GM19023 (cell line): ENCODE measurements at regions not wholly inside any gene's neighbourhood (a gene's known extent, or its start where the extent isn't known, plus 50 kb on each side); places are given as distances from the start of the nearest gene placed in this dataset.

Source experiments
- ATAC-seq: cut with Tn5 transposase; IDR thresholded peaks from one replicate; pipeline ENCODE4 v1.9.1; 2021; ENCODE audit warnings: mild to moderate bottlenecking, moderate library complexity; ENCODE audit not compliant: unreplicated experiment

DNA sequence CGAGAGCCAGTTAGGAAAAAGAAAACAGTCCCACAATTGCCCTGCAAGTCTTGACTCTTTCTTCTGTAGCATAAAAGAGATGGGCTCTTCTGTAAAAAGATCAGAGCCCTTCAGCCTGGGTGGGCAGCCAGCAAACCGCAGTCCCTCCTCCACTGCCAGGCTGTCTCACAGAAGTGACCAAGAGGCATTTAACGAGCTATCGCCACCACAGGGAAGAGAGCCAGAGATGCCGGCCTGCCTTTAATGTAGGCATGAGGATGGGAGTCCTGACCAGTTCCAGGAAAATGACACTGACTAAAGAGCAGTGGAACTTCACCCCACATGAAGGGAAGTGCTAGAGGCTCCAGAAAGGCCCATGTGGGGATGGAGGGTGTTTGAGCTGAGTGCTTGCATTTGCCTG is 264.6 kb downstream of the NDUFS4 start:
- ATAC-seq = no peak

DNA sequence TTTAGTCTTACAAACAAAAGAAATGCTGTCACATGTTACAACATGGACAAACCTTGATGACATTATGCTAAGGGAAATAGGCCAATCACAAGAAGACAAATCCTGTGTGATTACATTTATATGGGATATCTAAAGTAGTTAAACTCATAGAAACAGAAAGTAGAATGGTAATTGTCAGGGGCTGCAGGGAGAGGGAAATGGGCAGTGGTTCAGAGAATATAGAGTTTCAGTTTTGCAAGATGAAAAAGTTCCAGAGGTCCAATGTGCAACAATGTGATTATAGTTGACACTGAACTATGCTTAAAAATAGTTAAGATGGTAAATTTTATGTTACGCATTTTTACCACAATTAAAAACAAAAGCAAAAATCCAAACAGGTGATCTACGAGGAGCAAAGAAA is 265.5 kb downstream of the NDUFS4 start:
- ATAC-seq = no peak

DNA sequence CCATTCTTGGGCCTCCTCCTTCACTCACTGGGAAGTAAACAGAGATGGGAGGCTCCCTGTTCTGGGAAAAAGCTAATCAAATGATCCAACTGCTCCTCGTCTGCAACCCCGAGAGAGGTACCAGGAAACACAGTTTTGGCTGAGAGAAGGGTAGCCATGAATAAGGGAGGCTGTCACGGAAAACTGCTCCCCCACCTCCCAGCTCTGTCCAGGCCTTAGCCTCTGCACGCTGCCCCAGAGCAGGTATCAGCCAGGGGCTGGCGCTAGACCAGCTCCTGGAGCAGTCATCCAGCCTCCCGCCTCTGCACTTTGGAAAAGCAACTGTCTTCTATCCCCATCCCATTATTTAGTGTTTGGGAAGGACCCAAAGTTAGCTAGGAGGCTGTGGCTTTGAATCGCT is 266.1 kb downstream of the NDUFS4 start:
- ATAC-seq = no peak

DNA sequence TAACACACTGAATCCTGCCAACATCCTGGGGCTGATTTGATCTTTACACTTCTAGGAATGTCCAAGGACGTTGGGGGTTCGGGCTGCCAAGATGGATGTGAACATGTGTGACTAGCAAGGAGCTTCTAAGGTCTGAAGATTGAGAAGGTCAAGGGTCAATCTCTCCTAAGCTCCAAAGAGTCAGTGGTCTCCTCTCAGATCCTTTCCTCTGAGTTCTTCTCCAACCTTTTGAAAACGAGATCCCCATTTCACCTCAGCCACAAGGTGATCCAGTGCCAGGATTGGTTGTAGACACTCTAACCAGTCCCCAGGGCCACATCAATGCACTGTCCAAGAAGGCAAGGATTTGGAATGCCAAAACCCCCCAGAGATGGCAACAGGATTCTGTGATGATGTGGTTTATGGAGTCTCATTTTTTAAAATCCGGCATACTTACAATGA is 266.8 kb downstream of the NDUFS4 start:
- no peak for ATAC-seq

DNA sequence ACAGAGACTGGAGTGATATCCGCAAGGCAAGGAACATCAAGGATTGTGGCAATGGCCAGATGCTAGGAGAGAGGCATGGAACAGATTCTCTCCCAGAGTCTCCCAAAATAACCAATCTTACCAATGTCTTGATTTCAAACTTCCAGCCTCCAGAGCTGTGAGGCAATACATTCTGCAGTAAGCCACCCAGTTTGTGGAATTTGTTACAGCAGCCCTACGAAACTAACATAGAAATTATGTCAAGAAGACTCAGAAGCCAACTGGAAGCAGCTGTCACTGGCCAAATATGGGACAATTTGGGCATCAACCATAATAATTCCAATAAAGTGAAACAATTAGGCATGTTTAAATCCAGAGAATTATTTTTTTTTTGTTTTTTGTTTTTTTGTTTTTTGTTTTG is 271.1 kb downstream of the NDUFS4 start:
- no peak for ATAC-seq
